ENCODE measurements at regions not wholly inside any gene's neighbourhood (a gene's known extent, or its start where the extent isn't known, plus 50 kb on each side); places are given as distances from the start of the nearest gene placed in this dataset.

GRCh38 chr6:27532820-27533538 lies 60.1 kb upstream of the ZNF184 start:
- no peaks in the 10 kb centered on the region for H3K4me1 ChIP-seq (ENCODE audit: control insufficient read depth, insufficient read depth, low read length)
- WGBS, 2 experiments (ENCODE audit: extremely low coverage in 2 of 2, insufficient read length in 1 of 2) = 100% methylated on average over 1 of the region's 7 CpGs; no CpG with 5 or more reads in 1 of the 2 experiments
- H3K36me3 ChIP-seq (ENCODE audit: control insufficient read depth, insufficient read depth, low read length) = no peaks in the 10 kb centered on the region
- H3K9me1 ChIP-seq (ENCODE audit: insufficient read depth, low read length) = no peaks in the 10 kb centered on the region
- no peaks in the 10 kb centered on the region for H3K79me1 ChIP-seq (ENCODE audit: low read depth in 1 of 2, low read length in 2 of 2)
- H2BK15ac ChIP-seq (ENCODE audit: low read depth, low read length) = no peak overlapping the region
- no peak overlapping the region for H3K56ac ChIP-seq (ENCODE audit: extremely low read depth, insufficient read depth, low read length)
- intact Hi-C loops (cut with micrococcal nuclease) = no loop called here
- no peak overlapping the region for H3K18ac ChIP-seq (ENCODE audit: low read depth, low read length)
- H3K4me3 ChIP-seq (ENCODE audit: insufficient read depth, low read depth, low read length) = no peak overlapping the region
- H3K27ac ChIP-seq (ENCODE audit: insufficient read depth, low read length) = no peak overlapping the region
- no peak overlapping the region for H2BK20ac ChIP-seq (ENCODE audit: low read depth, low read length)
- ATAC-seq (ENCODE audit: low read depth) (no peak), DNase-seq (peak; percentile 46)
- no peak overlapping the region for H4K5ac ChIP-seq (ENCODE audit: low read depth, low read length)
- in situ Hi-C loops (cut with MboI; ENCODE audit: low sequenced_read_pairs) = no loop called here
- no peak overlapping the region for H2BK120ac ChIP-seq (ENCODE audit: low read depth, low read length)
- ChIA-PET POLR2A (ENCODE audit: unreplicated experiment) (interaction anchor here (0.6 kb wide), 1 partner anchor 14 kb away, joined by 3 read pairs; no protein-coding TSS in a partner anchor), CTCF (no interaction called here)
- no peak overlapping the region for H3K14ac ChIP-seq (replicated peaks; ENCODE audit: low read depth, low read length)
- no peak for TF ChIP-seq NFE2L2 (IDR thresholded peaks at IDR 0.05; ENCODE audit: low read depth, low read length)
- no peak for TF ChIP-seq MXI1 (IDR thresholded peaks at IDR 0.05; ENCODE audit: borderline replicate concordance, low read depth, low read length)
- TF ChIP-seq ELK1 (IDR thresholded peaks at IDR 0.05; ENCODE audit: borderline replicate concordance, low read depth, low read length) = no peak
- no peak for TF ChIP-seq BHLHE40 (IDR thresholded peaks at IDR 0.05; ENCODE audit: low read depth, low read length)
- TF ChIP-seq SMC3 (IDR thresholded peaks at IDR 0.05; ENCODE audit: low read depth, low read length) = no peak
- TF ChIP-seq CHD1 (IDR thresholded peaks at IDR 0.05; ENCODE audit: low read depth, low read length) = no peak
- TF ChIP-seq RAD21 (IDR thresholded peaks at IDR 0.05; ENCODE audit: low read length) = no peak
- TF ChIP-seq CTCF (conservative IDR thresholded peaks at IDR 0.05; ENCODE audit: low read depth, low read length) = no peak
- no peak for TF ChIP-seq RFX5 (IDR thresholded peaks at IDR 0.05; ENCODE audit: low read depth, low read length)
- TF ChIP-seq FOS (IDR thresholded peaks at IDR 0.05; ENCODE audit: low read depth, low read length) = no peak
- TF ChIP-seq CEBPB (IDR thresholded peaks at IDR 0.05; ENCODE audit: low read depth, low read length) = no peak
- TF ChIP-seq RCOR1 (IDR thresholded peaks at IDR 0.05; ENCODE audit: insufficient replicate concordance, low read length) = no peak
- no peak for TF ChIP-seq POLR2A (IDR thresholded peaks at IDR 0.05; ENCODE audit: low read depth, low read length)
- no peak overlapping the region for H3K23ac ChIP-seq (ENCODE audit: low read depth, low read length)
- no peak overlapping the region for H2AFZ ChIP-seq (replicated peaks; ENCODE audit: low read length, poor library complexity)
- H3K27me3 ChIP-seq (ENCODE audit: control insufficient read depth, insufficient read depth, low read length) = no peaks in the 10 kb centered on the region
- no peak overlapping the region for H4K8ac ChIP-seq (ENCODE audit: low read depth in 2 of 2, low read length in 2 of 2)
- no peak overlapping the region for H2AK5ac ChIP-seq (ENCODE audit: low read depth, low read length)
- dilution Hi-C loops (cut with HindIII; ENCODE audit: low sequenced_read_pairs, unreplicated experiment) = no loop called here
- no peak overlapping the region for H3K9ac ChIP-seq (ENCODE audit: low read depth, low read length)
- no peak overlapping the region for H2AK9ac ChIP-seq (replicated peaks; ENCODE audit: low read depth, low read length, poor library complexity)
- no peak overlapping the region for H2BK5ac ChIP-seq (ENCODE audit: low read depth, low read length, poor library complexity, severe bottlenecking)
- no peak overlapping the region for H4K91ac ChIP-seq (ENCODE audit: insufficient read depth, low read depth, low read length)
- BruUV-seq (replicated peaks) = no TSS peak
- no peaks in the 10 kb centered on the region for H3K9me3 ChIP-seq (ENCODE audit: control insufficient read depth, insufficient read depth, low read length)
- H4K20me1 ChIP-seq (ENCODE audit: insufficient read depth, low read length) = no peaks in the 10 kb centered on the region
- H3K4ac ChIP-seq (ENCODE audit: low read depth, low read length) = no peak overlapping the region
- no peak overlapping the region for H3K4me2 ChIP-seq (ENCODE audit: low read depth, low read length)

Measured in IMR-90 (cell line).